NCI-H510A treated with DMSO at 0.1 percent for 48 hours (cell line): ENCODE measurements at regions not wholly inside any gene's neighbourhood (a gene's known extent, or its start where the extent isn't known, plus 50 kb on each side); places are given as distances from the start of the nearest gene placed in this dataset.
"Not testable (repeated sequence)": the region's sequence is repeated elsewhere in the genome, so short reads cannot be mapped to it uniquely, and the experiment has no call there.

Experiments used
- DNase-seq: peaks from one replicate; lab custom pipeline; 2025; lab: John Stamatoyannopoulos, UW

- peak; percentile 80 for DNase-seq
These were observed 132.3 kb upstream of the C11orf58 start for GRCh38 chr11:16605894-16606783.

- no peak for DNase-seq
These were observed 133.0 kb upstream of the C11orf58 start for GRCh38 chr11:16605389-16605893.

GRCh38 chr11:16604794-16605388, 133.6 kb upstream of the C11orf58 start:
- peak; percentile 15 for DNase-seq

- no peak for DNase-seq
These were observed 134.3 kb upstream of the C11orf58 start for GRCh38 chr11:16603890-16604793.

- DNase-seq = no peak
These were observed 135.2 kb upstream of the C11orf58 start for GRCh38 chr11:16603245-16603644.

- no peak for DNase-seq
These were observed 139.5 kb upstream of the C11orf58 start for GRCh38 chr11:16598906-16599305.

GRCh38 chr11:16598032-16598431, 140.4 kb upstream of the C11orf58 start:
- DNase-seq = no peak

GRCh38 chr11:16596231-16596630, 142.2 kb upstream of the C11orf58 start:
- no peak for DNase-seq

- DNase-seq = no peak
These were observed 147.3 kb upstream of the C11orf58 start for GRCh38 chr11:16591157-16591556.

GRCh38 chr11:16587670-16588069, 150.8 kb upstream of the C11orf58 start:
- DNase-seq = no peak

GRCh38 chr11:16584569-16584968, 153.9 kb upstream of the C11orf58 start:
- DNase-seq = no peak

- DNase-seq = not testable (repeated sequence)
These were observed 157.4 kb upstream of the C11orf58 start for GRCh38 chr11:16581078-16581477.

- no peak for DNase-seq
These were observed 161.0 kb upstream of the C11orf58 start for GRCh38 chr11:16577490-16577889.

- not testable (repeated sequence) for DNase-seq
These were observed 163.6 kb upstream of the C11orf58 start for GRCh38 chr11:16574889-16575288.

GRCh38 chr11:16572945-16573344, 165.5 kb upstream of the C11orf58 start:
- peak; percentile 63 for DNase-seq

- no peak for DNase-seq
These were observed 177.3 kb upstream of the C11orf58 start for GRCh38 chr11:16561150-16561549.

GRCh38 chr11:16558494-16558893, 180.0 kb upstream of the C11orf58 start:
- DNase-seq = no peak

GRCh38 chr11:16555956-16556355, 182.5 kb upstream of the C11orf58 start:
- DNase-seq = no peak

GRCh38 chr11:16554361-16554760, 184.1 kb upstream of the C11orf58 start:
- no peak for DNase-seq

- no peak for DNase-seq
These were observed 190.6 kb upstream of the C11orf58 start for GRCh38 chr11:16547879-16548278.

GRCh38 chr11:16543642-16544041, 187.3 kb upstream of the SOX6 start:
- DNase-seq = no peak

- DNase-seq = no peak
These were observed 186.0 kb upstream of the SOX6 start for GRCh38 chr11:16542353-16542752.
